Tibial nerve (tissue), 4 donors: ENCODE measurements at regions not wholly inside any gene's neighbourhood (a gene's known extent, or its start where the extent isn't known, plus 50 kb on each side); places are given as distances from the start of the nearest gene placed in this dataset.

ENCODE experiments used
- DNase-seq, 2 donors: peaks; one replicate each; pipeline ENCODE4 v3.0.0-alpha.2; 2019; ENCODE audit warnings: low spot score in 2 of 2
- H3K27ac ChIP-seq, 4 donors: fragments of 200-600 bp; sonication (generic) in 3 of 4; one replicate each; pipeline ENCODE4 v1.5.1; 2017 to 2019; ENCODE audit warnings: mild to moderate bottlenecking in 1 of 4
- H3K27me3 ChIP-seq, 2 donors: fragments of 200-600 bp; sonication (generic) in 1 of 2; one replicate each; pipeline versions ENCODE4 v1.5.1 to v1.6.0; 2017 to 2019
- H3K36me3 ChIP-seq, 3 donors: fragments of 200-600 bp; sonication (generic); one replicate each; pipeline ENCODE4 v1.5.1; 2018 to 2019
- H3K4me1 ChIP-seq, 4 donors: fragments of 200-600 bp; sonication (generic) in 3 of 4; one replicate each; pipeline ENCODE4 v1.5.1; 2017 to 2019
- H3K4me3 ChIP-seq, 4 donors: fragments of 200-600 bp; sonication (generic) in 3 of 4; one replicate each; pipeline ENCODE4 v1.5.1; 2017 to 2019; ENCODE audit warnings: mild to moderate bottlenecking in 1 of 4, moderate library complexity in 1 of 4
- H3K9me3 ChIP-seq, 4 donors: fragments of 200-600 bp; sonication (generic) in 3 of 4; one replicate each; pipeline ENCODE4 v1.5.1; 2017 to 2019
- EP300 ChIP-seq, 2 donors: sonication (generic); formaldehyde crosslinking; IDR thresholded peaks; one replicate each; pipeline ENCODE4 v1.6.1; 2017; ENCODE audit warnings: antibody characterized with exemption in 2 of 2, mild to moderate bottlenecking in 1 of 2
- POLR2A ChIP-seq, 2 donors: fragments of 450-650 bp; IDR thresholded peaks; one replicate each; pipeline ENCODE4 v1.6.1; 2017; ENCODE audit warnings: antibody characterized with exemption in 2 of 2, mild to moderate bottlenecking in 2 of 2, moderate library complexity in 2 of 2
- WGBS, 2 donors: methylation state at CpG; one replicate each; pipeline ENCODE4 v1.1.5; 2018; 5-methylcytosine and 5-hydroxymethylcytosine counted together
- TF ChIP-seq, protein P1 (sequence below), 5 experiments: fragments of 200-600 bp in 3 of 5; fragments of 450-650 bp in 2 of 5; sonication (generic) in 3 of 5; IDR thresholded peaks; one replicate each; pipeline ENCODE4 v1.5.1; 2016 to 2019; ENCODE audit warnings: antibody characterized with exemption in 5 of 5, mild to moderate bottlenecking in 3 of 5, moderate library complexity in 2 of 5

DNA sequence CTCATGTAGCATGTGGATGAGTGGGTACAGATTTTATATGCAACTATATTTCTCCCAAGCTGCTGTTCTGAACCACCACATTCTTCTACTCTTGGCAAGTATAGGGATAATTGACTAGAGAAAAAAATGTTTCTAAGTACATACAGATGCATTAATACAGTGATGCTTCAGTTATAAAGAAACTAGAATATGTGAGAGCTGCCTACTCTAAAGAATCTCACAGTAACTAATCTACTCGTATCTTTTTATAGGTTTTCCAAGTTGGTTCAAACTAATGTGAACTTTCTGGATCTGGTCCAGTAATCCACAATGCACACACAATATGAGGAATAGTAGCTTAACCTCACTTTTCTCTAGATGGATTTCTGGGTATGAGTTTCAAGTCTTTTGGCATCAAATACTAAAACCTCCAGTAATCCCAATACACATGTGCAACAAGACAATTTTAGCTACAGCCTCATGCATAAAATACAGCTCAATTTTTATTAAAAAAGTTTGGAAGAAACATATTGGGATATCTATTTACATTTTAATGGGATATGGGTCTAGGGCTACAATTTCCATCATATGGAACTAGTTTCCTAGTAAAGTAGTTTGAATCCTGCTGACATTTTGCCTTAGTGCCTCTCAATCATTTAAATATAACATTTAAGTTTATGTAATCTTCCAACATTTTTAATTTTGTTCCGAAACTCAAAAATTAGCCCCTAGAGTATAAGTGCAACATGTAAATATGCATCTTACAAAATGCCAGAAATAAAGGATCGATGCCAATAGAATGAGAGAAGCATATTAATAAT is 2209.7 kb downstream of the LRRC4C start:
- WGBS, 2 donors = 52 to 65% methylated on average over 3 of the region's 3 CpGs
- Histone ChIP-seq H3K27ac (no peak overlapping the region), H3K27me3 (no peaks in the 10 kb centered on the region), H3K4me3 (no peak overlapping the region), H3K9me3 (peaks cover 0 to 2% (median 0%) of the 10 kb centered on the region in 4 donors), H3K36me3 (no peaks in the 10 kb centered on the region), H3K4me1 (no peaks in the 10 kb centered on the region)
- no peak for DNase-seq
- TF ChIP-seq, protein P1, sequence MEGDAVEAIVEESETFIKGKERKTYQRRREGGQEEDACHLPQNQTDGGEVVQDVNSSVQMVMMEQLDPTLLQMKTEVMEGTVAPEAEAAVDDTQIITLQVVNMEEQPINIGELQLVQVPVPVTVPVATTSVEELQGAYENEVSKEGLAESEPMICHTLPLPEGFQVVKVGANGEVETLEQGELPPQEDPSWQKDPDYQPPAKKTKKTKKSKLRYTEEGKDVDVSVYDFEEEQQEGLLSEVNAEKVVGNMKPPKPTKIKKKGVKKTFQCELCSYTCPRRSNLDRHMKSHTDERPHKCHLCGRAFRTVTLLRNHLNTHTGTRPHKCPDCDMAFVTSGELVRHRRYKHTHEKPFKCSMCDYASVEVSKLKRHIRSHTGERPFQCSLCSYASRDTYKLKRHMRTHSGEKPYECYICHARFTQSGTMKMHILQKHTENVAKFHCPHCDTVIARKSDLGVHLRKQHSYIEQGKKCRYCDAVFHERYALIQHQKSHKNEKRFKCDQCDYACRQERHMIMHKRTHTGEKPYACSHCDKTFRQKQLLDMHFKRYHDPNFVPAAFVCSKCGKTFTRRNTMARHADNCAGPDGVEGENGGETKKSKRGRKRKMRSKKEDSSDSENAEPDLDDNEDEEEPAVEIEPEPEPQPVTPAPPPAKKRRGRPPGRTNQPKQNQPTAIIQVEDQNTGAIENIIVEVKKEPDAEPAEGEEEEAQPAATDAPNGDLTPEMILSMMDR (IDR thresholded peaks at IDR 0.05) = no peak
- TF ChIP-seq EP300 (IDR thresholded peaks at IDR 0.05) = no peak
- no peak for TF ChIP-seq POLR2A (IDR thresholded peaks at IDR 0.05)

DNA sequence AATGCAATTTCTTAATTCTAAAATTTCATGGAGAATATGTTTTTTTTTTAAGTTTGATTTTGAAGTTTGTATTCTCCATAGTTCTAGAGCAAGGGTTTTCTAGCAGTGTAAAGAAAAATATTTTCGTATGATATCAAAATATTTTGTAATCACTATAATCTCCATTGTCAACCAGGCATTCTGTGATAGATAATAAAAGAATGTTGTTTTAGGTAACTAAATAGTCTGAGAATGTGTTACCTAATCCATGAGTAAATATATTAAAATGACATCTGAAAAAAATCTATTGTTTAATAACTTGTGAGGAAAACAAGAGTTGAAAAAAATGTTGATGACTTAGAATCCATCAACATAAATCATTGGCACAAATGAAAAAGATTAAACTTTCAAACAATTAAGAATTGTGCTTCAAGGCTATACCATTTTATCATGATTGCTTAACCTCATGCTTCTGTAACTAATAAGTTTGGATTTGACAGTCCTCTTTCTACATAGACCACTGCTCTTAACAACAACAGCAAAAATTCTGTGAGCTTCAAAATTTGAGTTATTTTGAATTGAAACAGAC is 2211.8 kb downstream of the LRRC4C start:
- Histone ChIP-seq H3K36me3 (no peaks in the 10 kb centered on the region), H3K27me3 (no peaks in the 10 kb centered on the region), H3K9me3 (no peaks in the 10 kb centered on the region), H3K4me3 (no peak overlapping the region), H3K4me1 (no peaks in the 10 kb centered on the region), H3K27ac (no peak overlapping the region)
- WGBS, 2 donors = 84 to 86% methylated on average over 1 of the region's 1 CpG
- no peak for TF ChIP-seq POLR2A (IDR thresholded peaks at IDR 0.05)
- no peak for TF ChIP-seq EP300 (IDR thresholded peaks at IDR 0.05)
- TF ChIP-seq, protein P1 (IDR thresholded peaks at IDR 0.05) = no peak
- DNase-seq = no peak

DNA sequence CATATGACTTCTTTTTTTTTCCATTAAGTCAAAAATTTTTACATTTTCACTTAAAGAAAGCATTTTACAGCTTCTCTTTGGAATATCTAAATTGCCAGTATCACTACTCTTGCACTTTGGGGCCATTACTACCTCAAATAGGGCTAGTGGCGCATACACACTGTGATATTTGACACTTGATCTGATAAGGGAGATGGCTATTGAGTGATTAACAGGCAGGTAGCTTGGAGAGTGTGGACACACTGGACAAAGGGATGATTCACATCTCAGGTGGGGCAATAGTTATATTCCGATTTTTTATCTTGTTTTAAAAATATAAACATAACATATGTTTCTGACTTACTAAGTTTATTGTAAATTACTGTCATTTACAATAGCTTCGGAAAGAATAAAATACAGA is 2219.9 kb downstream of the LRRC4C start:
- DNase-seq = no peak
- Histone ChIP-seq H3K9me3 (peaks cover 0 to 5% (median 0%) of the 10 kb centered on the region in 4 donors), H3K27me3 (no peaks in the 10 kb centered on the region), H3K36me3 (no peaks in the 10 kb centered on the region), H3K4me3 (no peak overlapping the region), H3K27ac (no peak overlapping the region), H3K4me1 (no peaks in the 10 kb centered on the region)
- no peak for TF ChIP-seq POLR2A (IDR thresholded peaks at IDR 0.05)
- TF ChIP-seq, protein P1 (IDR thresholded peaks at IDR 0.05) = no peak
- TF ChIP-seq EP300 (IDR thresholded peaks at IDR 0.05) = no peak
- WGBS, 2 donors = 72 to 88% methylated on average over 3 of the region's 3 CpGs

DNA sequence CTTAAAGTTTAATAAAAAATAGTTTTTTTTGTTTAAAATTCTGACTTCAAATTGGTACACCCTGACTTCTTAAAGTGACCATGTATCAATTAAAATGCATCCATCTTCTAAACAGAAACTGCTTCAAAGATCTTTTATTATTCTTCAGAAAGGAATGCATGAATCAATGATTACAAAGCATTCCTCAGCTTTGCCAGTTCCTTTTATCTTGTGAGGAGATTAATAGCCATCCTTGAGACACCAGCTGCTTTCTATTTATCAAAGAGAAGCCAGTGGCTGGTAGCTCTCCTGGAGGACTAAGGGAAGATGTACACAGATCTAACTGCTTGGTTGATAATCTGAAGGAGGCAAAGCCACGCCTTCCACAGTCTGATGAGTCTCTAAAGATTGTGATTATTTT is 2222.5 kb downstream of the LRRC4C start:
- Histone ChIP-seq H3K4me1 (no peaks in the 10 kb centered on the region), H3K4me3 (no peak overlapping the region)
- no peak for DNase-seq

More for the DNA sequence above, 2222.5 kb downstream of the LRRC4C start:
- WGBS, 2 donors = 67 to 71% methylated on average over 1 of the region's 1 CpG
- no peaks in the 10 kb centered on the region for H3K36me3 ChIP-seq
- no peaks in the 10 kb centered on the region for H3K27me3 ChIP-seq
- H3K27ac ChIP-seq = no peak overlapping the region
- TF ChIP-seq EP300 (IDR thresholded peaks at IDR 0.05) (no peak), POLR2A (IDR thresholded peaks at IDR 0.05) (no peak)
- TF ChIP-seq, protein P1 (IDR thresholded peaks at IDR 0.05) = no peak
- peaks cover 0 to 13% (median 0%) of the 10 kb centered on the region in 4 donors for H3K9me3 ChIP-seq
